ENCODE measurements at regions not wholly inside any gene's neighbourhood (a gene's known extent, or its start where the extent isn't known, plus 50 kb on each side); places are given as distances from the start of the nearest gene placed in this dataset.

- TF ChIP-seq SMC3 (IDR thresholded peaks at IDR 0.05; ENCODE audit: low read depth, low read length) (no peak), POLR2A (IDR thresholded peaks at IDR 0.05; ENCODE audit: low read depth, low read length) (no peak), CTCF (conservative IDR thresholded peaks at IDR 0.05; ENCODE audit: low read depth, low read length) (no peak), RAD21 (IDR thresholded peaks at IDR 0.05; ENCODE audit: low read length) (no peak), BHLHE40 (IDR thresholded peaks at IDR 0.05; ENCODE audit: low read depth, low read length) (no peak)
These were observed 328.5 kb upstream of the FGF16 start for GRCh38 chrX:77118686-77119085.

All from IMR-90 (cell line).